ENCODE measurements at regions not wholly inside any gene's neighbourhood (a gene's known extent, or its start where the extent isn't known, plus 50 kb on each side); places are given as distances from the start of the nearest gene placed in this dataset.

GRCh38 chr3:41120460-41120859 lies 78.8 kb upstream of the CTNNB1 start:
- H3K27me3 ChIP-seq (ENCODE audit: insufficient read depth in 3 of 3, low read length in 2 of 3): no peaks in the 10 kb centered on the region
- intact Hi-C loops (cut with DNase I): no loop called here
- no peak for TF ChIP-seq CTCF (IDR thresholded peaks at IDR 0.05)
- H3K4me3 ChIP-seq: no peak overlapping the region
- no peaks in the 10 kb centered on the region for H3K9me3 ChIP-seq
- H3K36me3 ChIP-seq (ENCODE audit: insufficient read depth in 1 of 2, low read depth in 1 of 2): no peaks in the 10 kb centered on the region
- WGBS, 3 donors: 63 to 71% (median 69%) methylated on average over 7 of the region's 7 CpGs
- DNase-seq (no peak), ATAC-seq (no peak)
- H3K4me1 ChIP-seq: no peaks in the 10 kb centered on the region
- no peak overlapping the region for H3K27ac ChIP-seq

- 85 to 93% (median 93%) methylated on average over 2 of the region's 2 CpGs for WGBS, 3 donors
These were observed 74.0 kb upstream of the CTNNB1 start for GRCh38 chr3:41125258-41125657.

GRCh38 chr3:41126472-41126871 lies 72.8 kb upstream of the CTNNB1 start:
- Histone ChIP-seq H3K27me3 (ENCODE audit: insufficient read depth in 3 of 3, low read length in 2 of 3) (no peaks in the 10 kb centered on the region), H3K4me1 (no peaks in the 10 kb centered on the region), H3K9me3 (peaks cover 13% of the 10 kb centered on the region), H3K27ac (no peak overlapping the region), H3K36me3 (ENCODE audit: insufficient read depth in 1 of 2, low read depth in 1 of 2) (no peaks in the 10 kb centered on the region), H3K4me3 (no peak overlapping the region)
- ATAC-seq (no peak), DNase-seq (no peak)
- WGBS, 3 donors: 88 to 94% (median 91%) methylated on average over 4 of the region's 4 CpGs
- TF ChIP-seq CTCF (IDR thresholded peaks at IDR 0.05): no peak
- intact Hi-C loops (cut with DNase I): no loop called here

More at GRCh38 chr3:41125258-41125657, 74.0 kb upstream of the CTNNB1 start:
- peaks cover 13% of the 10 kb centered on the region for H3K9me3 ChIP-seq
- no peaks in the 10 kb centered on the region for H3K36me3 ChIP-seq (ENCODE audit: insufficient read depth in 1 of 2, low read depth in 1 of 2)
- no peak for TF ChIP-seq CTCF (IDR thresholded peaks at IDR 0.05)
- DNase-seq: no peak
- intact Hi-C loops (cut with DNase I): no loop called here
- H3K27me3 ChIP-seq (ENCODE audit: insufficient read depth in 3 of 3, low read length in 2 of 3): no peaks in the 10 kb centered on the region
- H3K27ac ChIP-seq: no peak overlapping the region
- no peaks in the 10 kb centered on the region for H3K4me1 ChIP-seq
- H3K4me3 ChIP-seq: no peak overlapping the region
- ATAC-seq: no peak

- intact Hi-C loops (cut with DNase I): no loop called here
- 82 to 93% (median 92%) methylated on average over 1 of the region's 1 CpG for WGBS, 3 donors
- no peak for TF ChIP-seq CTCF (IDR thresholded peaks at IDR 0.05)
- Histone ChIP-seq H3K27ac (no peak overlapping the region), H3K36me3 (ENCODE audit: insufficient read depth in 1 of 2, low read depth in 1 of 2) (no peaks in the 10 kb centered on the region), H3K27me3 (ENCODE audit: insufficient read depth in 3 of 3, low read length in 2 of 3) (no peaks in the 10 kb centered on the region), H3K9me3 (peaks cover 13% of the 10 kb centered on the region), H3K4me1 (no peaks in the 10 kb centered on the region), H3K4me3 (no peak overlapping the region)
- ATAC-seq: no peak
- DNase-seq: no peak
These were observed 72.3 kb upstream of the CTNNB1 start for GRCh38 chr3:41126961-41127360.

- DNase-seq (no peak), ATAC-seq (no peak)
- Histone ChIP-seq H3K27ac (no peak overlapping the region), H3K4me1 (no peaks in the 10 kb centered on the region), H3K36me3 (ENCODE audit: insufficient read depth in 1 of 2, low read depth in 1 of 2) (no peaks in the 10 kb centered on the region), H3K27me3 (ENCODE audit: insufficient read depth in 3 of 3, low read length in 2 of 3) (no peaks in the 10 kb centered on the region), H3K4me3 (no peak overlapping the region), H3K9me3 (peaks cover 13% of the 10 kb centered on the region)
- no peak for TF ChIP-seq CTCF (IDR thresholded peaks at IDR 0.05)
- intact Hi-C loops (cut with DNase I): no loop called here
- WGBS, 3 donors: 90 to 92% (median 91%) methylated on average over 2 of the region's 2 CpGs
These were observed 71.9 kb upstream of the CTNNB1 start for GRCh38 chr3:41127414-41127813.
